Endothelial cell of umbilical vein (primary cell): ENCODE measurements at regions not wholly inside any gene's neighbourhood (a gene's known extent, or its start where the extent isn't known, plus 50 kb on each side); places are given as distances from the start of the nearest gene placed in this dataset.

ENCODE experiments used
- BruUV-seq: library from RNA; stranded (reverse); fragments of 400-500 nt; replicated peaks from 2 replicates; lab custom pipeline; 2021; lab: Mats Ljungman, UMichigan
- CTCF ChIA-PET: fragments of 300-600, 350-600 bp; sonication (Branson Sonifier 250); formaldehyde crosslinking; loops from one replicate; lab custom pipeline; 2021; ENCODE audit warnings: antibody characterized with exemption, inconsistent platforms; lab: Charles Lee
- POLR2A ChIA-PET: fragments of 300-600, 350-600 bp; sonication (Branson Sonifier 250); formaldehyde crosslinking; loops from one replicate; lab custom pipeline; 2021; ENCODE audit warnings: antibody characterized with exemption, inconsistent platforms; lab: Charles Lee
- DNase-seq: peaks from one replicate; pipeline ENCODE4 v3.0.0-alpha.2; 2011; ENCODE audit warnings: low read depth, low spot score
- FAIRE-seq: peaks from 2 replicates; lab custom pipeline; 2011; peaks lifted over from hg19 to GRCh38; lab: Jason Lieb, UNC
- H2AFZ ChIP-seq: 2 replicates; pipeline ENCODE4 v1.6.0; 2012; ENCODE audit warnings: low read depth, low read length, control low read depth, inconsistent platforms
- H3K27ac ChIP-seq: 2 replicates; pipeline ENCODE4 v1.5.1; 2011; ENCODE audit warnings: low read depth, mild to moderate bottlenecking, control low read depth, low read length, moderate library complexity; ENCODE audit not compliant: insufficient read depth
- H3K27me3 ChIP-seq, 2 experiments: 2 replicates each; pipeline versions ENCODE4 v1.6.0 to v1.6.1; 2011; ENCODE audit warnings: low read length in 2 of 2, mixed read lengths in 1 of 2; ENCODE audit not compliant: control insufficient read depth in 2 of 2, insufficient read depth in 2 of 2
- H3K36me3 ChIP-seq, 2 experiments: 2 replicates in 1 of 2; 3 replicates in 1 of 2; pipeline ENCODE4 v1.5.1; 2011; ENCODE audit warnings: low read length in 2 of 2, mild to moderate bottlenecking in 1 of 2, moderate library complexity in 1 of 2; ENCODE audit not compliant: control insufficient read depth in 2 of 2, insufficient read depth in 2 of 2; ENCODE audit errors: extremely low read depth in 1 of 2
- H3K4me1 ChIP-seq: 3 replicates; pipeline ENCODE4 v1.5.1; 2011; ENCODE audit warnings: mild to moderate bottlenecking, low read length; ENCODE audit not compliant: control insufficient read depth, insufficient read depth; ENCODE audit errors: extremely low read depth
- H3K4me2 ChIP-seq: 2 replicates; pipeline ENCODE4 v1.6.1; 2011; ENCODE audit warnings: low read length, control low read depth, mixed read lengths; ENCODE audit not compliant: insufficient read depth
- H3K4me3 ChIP-seq, 3 experiments: fragments of 200-600 bp in 1 of 3; sonication (generic), shearing (Covaris generic) in 1 of 3; replicated peaks in 1 of 3; 2 replicates each; pipeline ENCODE4 v1.5.1; 2011 to 2016; ENCODE audit warnings: control low read depth in 3 of 3, low read length in 3 of 3, mild to moderate bottlenecking in 2 of 3, inconsistent platforms in 1 of 3, low read depth in 1 of 3, moderate library complexity in 1 of 3; ENCODE audit not compliant: insufficient read depth in 1 of 3
- H3K79me2 ChIP-seq: 2 replicates; pipeline ENCODE4 v1.6.0; 2012; ENCODE audit warnings: low read length, inconsistent platforms; ENCODE audit not compliant: control insufficient read depth, insufficient read depth
- H3K9ac ChIP-seq: replicated peaks from 2 replicates; pipeline ENCODE3; 2011; ENCODE audit warnings: low read length, control low read depth; ENCODE audit not compliant: insufficient read depth; ENCODE audit errors: extremely low read depth
- H3K9me1 ChIP-seq: replicated peaks from 3 replicates; pipeline ENCODE4 v1.6.0; 2011; ENCODE audit warnings: mild to moderate bottlenecking, low read length; ENCODE audit not compliant: control insufficient read depth, insufficient read depth; ENCODE audit errors: extremely low read depth
- H3K9me3 ChIP-seq: replicated peaks from 2 replicates; pipeline ENCODE4 v1.5.1; 2012; ENCODE audit warnings: low read length, inconsistent platforms; ENCODE audit not compliant: control insufficient read depth, insufficient read depth
- H4K20me1 ChIP-seq: replicated peaks from 2 replicates; pipeline ENCODE3; 2011; ENCODE audit warnings: mild to moderate bottlenecking, low read length; ENCODE audit not compliant: control insufficient read depth, insufficient read depth; ENCODE audit errors: extremely low read depth
- EZH2 ChIP-seq: IDR thresholded peaks from 2 replicates; pipeline ENCODE4 v1.6.1; 2012; ENCODE audit warnings: borderline replicate concordance, low read depth, mild to moderate bottlenecking, moderate library complexity, low read length, inconsistent platforms; ENCODE audit not compliant: severe bottlenecking
- FOS ChIP-seq: IDR thresholded peaks from 2 replicates; pipeline ENCODE4 v1.6.1; 2011; ENCODE audit warnings: mild to moderate bottlenecking, low read length, moderate library complexity, borderline replicate concordance; ENCODE audit not compliant: insufficient read depth
- GATA2 ChIP-seq: IDR thresholded peaks from 2 replicates; pipeline ENCODE4 v1.7.0; 2011; ENCODE audit warnings: low read depth, mild to moderate bottlenecking, moderate library complexity, mixed read lengths, low read length; ENCODE audit not compliant: insufficient read length, insufficient read depth
- JUN ChIP-seq: IDR thresholded peaks from 2 replicates; pipeline ENCODE4 v1.6.1; 2011; ENCODE audit warnings: borderline replicate concordance, low read depth; ENCODE audit not compliant: insufficient read length, insufficient read depth
- MYC ChIP-seq: IDR thresholded peaks from one replicate; pipeline ENCODE4 v1.6.1; 2011; ENCODE audit warnings: mild to moderate bottlenecking, low read depth, low read length
- POLR2A ChIP-seq: IDR thresholded peaks from 2 replicates; pipeline ENCODE4 v1.6.1; 2012; ENCODE audit warnings: low read depth, mild to moderate bottlenecking, control low read depth, low read length
- POLR2AphosphoS5 ChIP-seq: IDR thresholded peaks from 2 replicates; pipeline ENCODE4 v1.6.1; 2012; ENCODE audit warnings: low read depth, mild to moderate bottlenecking, control low read depth, low read length, moderate library complexity; ENCODE audit not compliant: insufficient read depth
- dilution Hi-C: fragments of 300-500 bp; cut with MboI; formaldehyde crosslinking; loops from one replicate; pipeline ENCODE4 v1.15.0; 2019; ENCODE audit warnings: low sequenced_read_pairs; ENCODE audit not compliant: extremely low pct_ligation_motif_present
- intact Hi-C: fragments of 100-400 bp; cut with micrococcal nuclease; formaldehyde crosslinking; loops from one replicate; pipeline ENCODE4 v1.10.0; 2022
- TF ChIP-seq, protein P1 (sequence below): IDR thresholded peaks from 2 replicates; pipeline ENCODE4 v1.6.1; 2011; ENCODE audit not compliant: insufficient read depth, insufficient read length
- TF ChIP-seq, protein P2 (sequence below), 2 donors: IDR thresholded peaks; 1 replicate in 1 of 2; 2 replicates in 1 of 2; pipeline ENCODE4 v1.5.1; 2011; ENCODE audit warnings: low read length in 2 of 2, mild to moderate bottlenecking in 2 of 2, moderate library complexity in 2 of 2, control low read depth in 1 of 2, inconsistent platforms in 1 of 2, low read depth in 1 of 2; ENCODE audit not compliant: insufficient read depth in 1 of 2; ENCODE audit errors: extremely low read depth in 1 of 2

DNA sequence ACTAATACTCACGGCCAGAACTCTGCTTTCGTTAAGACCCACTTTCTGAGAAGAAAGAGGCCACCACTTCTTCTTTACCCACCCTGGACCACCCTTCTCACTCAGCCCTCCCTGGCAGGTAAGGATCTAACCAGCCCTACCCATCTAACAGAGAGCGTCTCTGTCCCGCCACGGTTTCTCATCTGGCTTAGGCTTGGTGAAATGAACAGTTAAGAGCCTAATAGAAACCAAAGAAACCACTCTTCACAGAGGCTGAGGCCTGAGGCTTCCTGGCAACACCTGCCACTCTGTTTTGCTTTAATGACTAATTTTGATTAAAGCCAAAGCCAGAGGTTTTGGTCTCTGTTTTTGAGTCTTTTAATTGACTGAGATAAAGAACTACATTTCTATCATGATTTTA, 354.1 kb upstream of the SLC30A5 start:
- ChIA-PET POLR2A (no interaction called here), CTCF (no interaction called here)
- Histone ChIP-seq H3K9ac (no peak overlapping the region), H3K27me3 (no peaks in the 10 kb centered on the region), H3K4me3 (no peak overlapping the region), H3K27ac (no peak overlapping the region), H3K4me1 (no peaks in the 10 kb centered on the region), H3K9me1 (no peaks in the 10 kb centered on the region), H3K4me2 (no peak overlapping the region), H3K79me2 (no peaks in the 10 kb centered on the region), H2AFZ (no peak overlapping the region), H3K9me3 (no peaks in the 10 kb centered on the region), H3K36me3 (no peaks in the 10 kb centered on the region), H4K20me1 (no peaks in the 10 kb centered on the region)
- intact Hi-C loops (no loop called here), dilution Hi-C loops (no loop called here)
- DNase-seq (no peak), FAIRE-seq (no peak)
- TF ChIP-seq POLR2A (no peak), JUN (no peak), FOS (no peak), GATA2 (no peak), POLR2AphosphoS5 (no peak), MYC (no peak), EZH2 (no peak)
- TF ChIP-seq, protein P1, sequence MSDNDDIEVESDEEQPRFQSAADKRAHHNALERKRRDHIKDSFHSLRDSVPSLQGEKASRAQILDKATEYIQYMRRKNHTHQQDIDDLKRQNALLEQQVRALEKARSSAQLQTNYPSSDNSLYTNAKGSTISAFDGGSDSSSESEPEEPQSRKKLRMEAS = no peak
- BruUV-seq = no TSS peak

DNA sequence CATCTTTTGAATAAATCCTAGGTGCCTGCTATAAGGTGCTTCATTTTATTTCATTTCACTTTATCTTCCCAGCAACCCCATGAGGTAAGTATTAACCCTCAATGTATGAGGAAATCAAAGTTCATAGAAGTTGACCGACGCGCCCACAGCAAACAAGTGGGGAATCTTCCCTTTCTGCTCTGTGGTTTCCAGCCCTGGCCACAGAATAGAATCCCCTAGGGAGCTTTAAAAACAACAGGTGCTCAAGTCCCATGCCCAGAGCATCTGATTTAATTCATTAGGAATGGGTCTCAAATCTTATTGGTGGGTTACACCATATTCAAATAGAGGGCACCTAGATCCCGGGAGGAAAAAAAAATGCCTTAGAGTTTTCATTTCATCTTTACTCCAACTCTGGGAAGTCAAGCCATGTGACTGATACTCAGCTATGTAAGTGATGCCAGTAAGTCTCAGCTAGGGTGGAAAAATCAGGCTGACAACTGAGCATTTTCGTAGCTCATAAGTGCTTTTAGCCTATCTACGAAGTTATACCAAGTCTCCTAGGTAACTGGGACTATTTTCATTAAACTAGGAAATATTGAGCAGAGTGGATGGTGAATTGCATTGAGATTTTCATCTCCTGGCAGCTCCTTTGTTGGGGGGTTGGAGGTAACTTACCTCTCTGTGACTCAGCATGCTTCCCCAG, 353.4 kb upstream of the SLC30A5 start:
- no peak overlapping the region for H3K4me2 ChIP-seq
- no peak for FAIRE-seq
- no peak overlapping the region for H3K27ac ChIP-seq
- no peak overlapping the region for H2AFZ ChIP-seq
- BruUV-seq = no TSS peak
- H3K9ac ChIP-seq = no peak overlapping the region
- no peaks in the 10 kb centered on the region for H3K36me3 ChIP-seq
- H3K27me3 ChIP-seq = no peaks in the 10 kb centered on the region
- ChIA-PET CTCF (no interaction called here), POLR2A (no interaction called here)
- H3K4me3 ChIP-seq = no peak overlapping the region
- TF ChIP-seq, protein P1 = no peak
- TF ChIP-seq JUN (no peak), MYC (no peak), POLR2A (no peak), EZH2 (no peak), POLR2AphosphoS5 (no peak), FOS (no peak), GATA2 (no peak)
- TF ChIP-seq, protein P2, sequence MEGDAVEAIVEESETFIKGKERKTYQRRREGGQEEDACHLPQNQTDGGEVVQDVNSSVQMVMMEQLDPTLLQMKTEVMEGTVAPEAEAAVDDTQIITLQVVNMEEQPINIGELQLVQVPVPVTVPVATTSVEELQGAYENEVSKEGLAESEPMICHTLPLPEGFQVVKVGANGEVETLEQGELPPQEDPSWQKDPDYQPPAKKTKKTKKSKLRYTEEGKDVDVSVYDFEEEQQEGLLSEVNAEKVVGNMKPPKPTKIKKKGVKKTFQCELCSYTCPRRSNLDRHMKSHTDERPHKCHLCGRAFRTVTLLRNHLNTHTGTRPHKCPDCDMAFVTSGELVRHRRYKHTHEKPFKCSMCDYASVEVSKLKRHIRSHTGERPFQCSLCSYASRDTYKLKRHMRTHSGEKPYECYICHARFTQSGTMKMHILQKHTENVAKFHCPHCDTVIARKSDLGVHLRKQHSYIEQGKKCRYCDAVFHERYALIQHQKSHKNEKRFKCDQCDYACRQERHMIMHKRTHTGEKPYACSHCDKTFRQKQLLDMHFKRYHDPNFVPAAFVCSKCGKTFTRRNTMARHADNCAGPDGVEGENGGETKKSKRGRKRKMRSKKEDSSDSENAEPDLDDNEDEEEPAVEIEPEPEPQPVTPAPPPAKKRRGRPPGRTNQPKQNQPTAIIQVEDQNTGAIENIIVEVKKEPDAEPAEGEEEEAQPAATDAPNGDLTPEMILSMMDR (IDR thresholded peaks at IDR 0.05; ENCODE audit: extremely low read depth in 1 of 2, insufficient read depth in 1 of 2, low read depth in 1 of 2, low read length in 2 of 2) = no peak
- intact Hi-C loops (no loop called here), dilution Hi-C loops (no loop called here)
- no peaks in the 10 kb centered on the region for H4K20me1 ChIP-seq
- no peaks in the 10 kb centered on the region for H3K9me3 ChIP-seq
- no peaks in the 10 kb centered on the region for H3K9me1 ChIP-seq
- H3K79me2 ChIP-seq = no peaks in the 10 kb centered on the region
- no peak for DNase-seq
- no peaks in the 10 kb centered on the region for H3K4me1 ChIP-seq
